Neural crest cell (in vitro differentiated cells): ENCODE measurements at regions not wholly inside any gene's neighbourhood (a gene's known extent, or its start where the extent isn't known, plus 50 kb on each side); places are given as distances from the start of the nearest gene placed in this dataset.

ENCODE experiments used
- DNase-seq: peaks from one replicate; pipeline ENCODE4 v3.0.0; 2021; ENCODE audit warnings: low read depth, mixed read lengths, low spot score
- H3K27ac Mint-ChIP-seq: one replicate; pipeline ENCODE4 v1.8.0; 2021; ENCODE audit warnings: mild to moderate bottlenecking, mixed read lengths; ENCODE audit not compliant: unreplicated experiment
- H3K27me3 Mint-ChIP-seq: 2 replicates; pipeline ENCODE4 v1.8.0; 2021; ENCODE audit warnings: low read depth, mild to moderate bottlenecking, mixed read lengths
- H3K36me3 Mint-ChIP-seq: 2 replicates; pipeline ENCODE4 v1.8.0; 2021; ENCODE audit warnings: low read depth, mild to moderate bottlenecking, mixed read lengths
- H3K4me1 Mint-ChIP-seq: 2 replicates; pipeline ENCODE4 v1.8.0; 2021; ENCODE audit warnings: mixed read lengths
- H3K4me3 Mint-ChIP-seq: one replicate; pipeline ENCODE4 v1.8.0; 2021; ENCODE audit warnings: mild to moderate bottlenecking, mixed read lengths
- H3K9me3 Mint-ChIP-seq: 2 replicates; pipeline ENCODE4 v1.8.0; 2021; ENCODE audit warnings: mixed read lengths
- TF ChIP-seq, protein P1 (sequence below): fragments of 200-600 bp; sonication (generic); conservative IDR thresholded peaks from 2 replicates; pipeline ENCODE4 v1.5.0; 2021; ENCODE audit warnings: antibody characterized with exemption, mild to moderate bottlenecking

GRCh38 chr1:157277281-157277680, 139.1 kb upstream of the ETV3 start:
- Mint-ChIP-seq H3K27ac (no peak overlapping the region), H3K36me3 (no peaks in the 10 kb centered on the region), H3K4me1 (no peaks in the 10 kb centered on the region), H3K4me3 (no peak overlapping the region), H3K27me3 (peaks cover 20% of the 10 kb centered on the region), H3K9me3 (no peaks in the 10 kb centered on the region)
- TF ChIP-seq, protein P1, sequence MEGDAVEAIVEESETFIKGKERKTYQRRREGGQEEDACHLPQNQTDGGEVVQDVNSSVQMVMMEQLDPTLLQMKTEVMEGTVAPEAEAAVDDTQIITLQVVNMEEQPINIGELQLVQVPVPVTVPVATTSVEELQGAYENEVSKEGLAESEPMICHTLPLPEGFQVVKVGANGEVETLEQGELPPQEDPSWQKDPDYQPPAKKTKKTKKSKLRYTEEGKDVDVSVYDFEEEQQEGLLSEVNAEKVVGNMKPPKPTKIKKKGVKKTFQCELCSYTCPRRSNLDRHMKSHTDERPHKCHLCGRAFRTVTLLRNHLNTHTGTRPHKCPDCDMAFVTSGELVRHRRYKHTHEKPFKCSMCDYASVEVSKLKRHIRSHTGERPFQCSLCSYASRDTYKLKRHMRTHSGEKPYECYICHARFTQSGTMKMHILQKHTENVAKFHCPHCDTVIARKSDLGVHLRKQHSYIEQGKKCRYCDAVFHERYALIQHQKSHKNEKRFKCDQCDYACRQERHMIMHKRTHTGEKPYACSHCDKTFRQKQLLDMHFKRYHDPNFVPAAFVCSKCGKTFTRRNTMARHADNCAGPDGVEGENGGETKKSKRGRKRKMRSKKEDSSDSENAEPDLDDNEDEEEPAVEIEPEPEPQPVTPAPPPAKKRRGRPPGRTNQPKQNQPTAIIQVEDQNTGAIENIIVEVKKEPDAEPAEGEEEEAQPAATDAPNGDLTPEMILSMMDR: no peak
- no peak for DNase-seq

- TF ChIP-seq, protein P1: no peak
- H3K27me3 Mint-ChIP-seq: peaks cover 16% of the 10 kb centered on the region
Observed at GRCh38 chr1:157274698-157275534, 136.7 kb upstream of the ETV3 start.

DNA sequence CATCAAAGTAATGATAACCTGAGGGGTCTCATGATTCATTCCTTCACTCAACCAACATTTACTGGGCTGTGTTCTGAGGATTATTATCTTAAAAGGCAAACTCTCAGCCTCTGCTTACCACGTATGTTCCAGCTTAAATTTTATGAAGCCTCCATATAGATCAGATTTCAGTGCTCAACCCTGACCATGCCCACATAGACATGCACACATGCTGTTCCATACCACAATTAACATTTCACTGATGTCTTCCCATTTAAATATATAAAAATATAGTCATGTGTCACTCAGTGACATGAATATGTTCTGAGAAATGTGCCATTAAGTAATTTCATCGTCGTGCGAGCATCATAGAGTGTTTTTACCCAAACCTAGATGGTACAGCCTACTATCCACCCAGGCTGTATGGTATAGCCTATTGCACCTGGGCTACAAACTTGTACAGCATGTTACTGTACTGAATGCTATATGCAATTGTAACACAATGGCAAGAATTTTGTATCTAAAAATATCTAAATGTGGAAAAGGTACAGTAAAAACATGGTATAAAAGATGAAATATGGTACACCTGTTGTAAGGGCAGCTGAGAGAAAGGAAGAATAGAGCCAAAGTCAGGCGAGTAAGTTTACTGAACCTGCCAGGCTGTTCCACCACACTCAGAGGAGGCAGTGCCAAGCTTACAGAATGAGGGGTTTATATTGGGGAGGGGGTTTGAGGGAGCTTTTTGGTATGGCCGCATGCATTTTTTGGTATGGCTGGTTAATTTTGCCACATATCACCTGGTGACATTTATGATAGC, 134.7 kb upstream of the ETV3 start:
- DNase-seq: no peak
- no peaks in the 10 kb centered on the region for H3K4me1 Mint-ChIP-seq
- H3K9me3 Mint-ChIP-seq: no peaks in the 10 kb centered on the region
- H3K27ac Mint-ChIP-seq: no peak overlapping the region
- no peaks in the 10 kb centered on the region for H3K36me3 Mint-ChIP-seq
- TF ChIP-seq, protein P1: no peak
- H3K27me3 Mint-ChIP-seq: peaks cover 18% of the 10 kb centered on the region
- no peak overlapping the region for H3K4me3 Mint-ChIP-seq

More at GRCh38 chr1:157274698-157275534, 136.7 kb upstream of the ETV3 start:
- H3K36me3 Mint-ChIP-seq: no peaks in the 10 kb centered on the region
- no peaks in the 10 kb centered on the region for H3K9me3 Mint-ChIP-seq
- H3K4me1 Mint-ChIP-seq: no peaks in the 10 kb centered on the region
- H3K27ac Mint-ChIP-seq: no peak overlapping the region
- H3K4me3 Mint-ChIP-seq: no peak overlapping the region
- DNase-seq: no peak

GRCh38 chr1:157272264-157272663, 134.1 kb upstream of the ETV3 start:
- peaks cover 24% of the 10 kb centered on the region for H3K27me3 Mint-ChIP-seq
- TF ChIP-seq, protein P1: no peak
- H3K27ac Mint-ChIP-seq: no peak overlapping the region
- DNase-seq: no peak
- no peaks in the 10 kb centered on the region for H3K36me3 Mint-ChIP-seq
- no peak overlapping the region for H3K4me3 Mint-ChIP-seq
- H3K4me1 Mint-ChIP-seq: no peaks in the 10 kb centered on the region
- no peaks in the 10 kb centered on the region for H3K9me3 Mint-ChIP-seq

GRCh38 chr1:157270705-157271274, 132.6 kb upstream of the ETV3 start:
- no peaks in the 10 kb centered on the region for H3K4me1 Mint-ChIP-seq
- H3K9me3 Mint-ChIP-seq: no peaks in the 10 kb centered on the region
- no peaks in the 10 kb centered on the region for H3K36me3 Mint-ChIP-seq
- peaks cover 33% of the 10 kb centered on the region for H3K27me3 Mint-ChIP-seq
- H3K27ac Mint-ChIP-seq: no peak overlapping the region
- no peak for DNase-seq
- H3K4me3 Mint-ChIP-seq: no peak overlapping the region
- TF ChIP-seq, protein P1: no peak
